CD14-positive monocyte (primary cell): ENCODE measurements at regions not wholly inside any gene's neighbourhood (a gene's known extent, or its start where the extent isn't known, plus 50 kb on each side); places are given as distances from the start of the nearest gene placed in this dataset.

Source experiments
- DNase-seq, 3 donors: peaks; one replicate each; pipeline ENCODE4 v3.0.0-alpha.2; 2011 to 2022
- H2AFZ ChIP-seq: 2 replicates; pipeline ENCODE4 v1.6.0; 2012; ENCODE audit warnings: mild to moderate bottlenecking, low read depth, low read length, inconsistent platforms; ENCODE audit not compliant: insufficient read depth, poor library complexity, severe bottlenecking
- H3K27ac ChIP-seq, 2 donors: 1 replicate in 1 of 2; 2 replicates in 1 of 2; pipeline ENCODE4 v1.5.1; 2012 to 2013; ENCODE audit warnings: low read length in 2 of 2, control low read depth in 1 of 2, inconsistent platforms in 1 of 2, low read depth in 1 of 2, mild to moderate bottlenecking in 1 of 2
- H3K27me3 ChIP-seq, 2 donors: one replicate each; pipeline versions ENCODE4 v1.6.0 to v1.6.1; 2011 to 2013; ENCODE audit warnings: low read length in 2 of 2; ENCODE audit not compliant: control insufficient read depth in 2 of 2, insufficient read depth in 2 of 2
- H3K36me3 ChIP-seq, 2 donors: replicated peaks in 1 of 2; 1 replicate in 1 of 2; 2 replicates in 1 of 2; pipeline versions ENCODE4 v1.5.1 to v1.6.1; 2012 to 2013; ENCODE audit warnings: low read length in 2 of 2, control low read depth in 1 of 2, inconsistent platforms in 1 of 2, mild to moderate bottlenecking in 1 of 2; ENCODE audit not compliant: insufficient read depth in 2 of 2, control insufficient read depth in 1 of 2
- H3K4me1 ChIP-seq, 2 donors: 1 replicate in 1 of 2; 2 replicates in 1 of 2; pipeline versions ENCODE4 v1.5.1 to v1.6.1; 2012 to 2013; ENCODE audit warnings: low read length in 2 of 2, control low read depth in 1 of 2, inconsistent platforms in 1 of 2, mild to moderate bottlenecking in 1 of 2, moderate library complexity in 1 of 2; ENCODE audit not compliant: insufficient read depth in 2 of 2, control insufficient read depth in 1 of 2
- H3K4me2 ChIP-seq: replicated peaks from 2 replicates; pipeline ENCODE3; 2012; ENCODE audit warnings: low read length, moderate library complexity, mild to moderate bottlenecking; ENCODE audit not compliant: poor library complexity, severe bottlenecking; ENCODE audit errors: extremely low read depth
- H3K4me3 ChIP-seq, 3 experiments: fragments of 200-600 bp in 1 of 3; sonication (generic) in 1 of 3; replicated peaks in 1 of 3; 1 replicate in 2 of 3; 2 replicates in 1 of 3; pipeline ENCODE4 v1.5.1; 2011 to 2013; ENCODE audit warnings: low read length in 3 of 3, mild to moderate bottlenecking in 3 of 3, control low read depth in 2 of 3, low read depth in 2 of 3, inconsistent platforms in 1 of 3, moderate library complexity in 1 of 3
- H3K79me2 ChIP-seq: 2 replicates; pipeline ENCODE4 v1.6.0; 2012; ENCODE audit warnings: mild to moderate bottlenecking, control low read depth, inconsistent platforms, low read length, moderate library complexity; ENCODE audit not compliant: insufficient read depth
- H3K9ac ChIP-seq: 2 replicates; pipeline ENCODE4 v1.6.0; 2017; ENCODE audit warnings: low read length, mild to moderate bottlenecking; ENCODE audit not compliant: insufficient read depth, poor library complexity, severe bottlenecking
- H3K9me3 ChIP-seq, 2 donors: replicated peaks in 1 of 2; 1 replicate in 1 of 2; 2 replicates in 1 of 2; pipeline versions ENCODE4 v1.5.1 to v1.6.1; 2012 to 2013; ENCODE audit warnings: low read length in 2 of 2, control low read depth in 1 of 2; ENCODE audit not compliant: control insufficient read depth in 1 of 2, insufficient read depth in 1 of 2
- H4K20me1 ChIP-seq: 2 replicates; pipeline ENCODE4 v1.6.0; 2012; ENCODE audit warnings: mild to moderate bottlenecking, low read length, control low read depth, moderate library complexity; ENCODE audit not compliant: insufficient read depth
- H3K27ac Mint-ChIP-seq, 7 donors: one replicate each; pipeline ENCODE4 v1.8.0; 2020; ENCODE audit warnings: mild to moderate bottlenecking in 7 of 7, mixed read lengths in 7 of 7, moderate library complexity in 6 of 7, inconsistent platforms in 2 of 7
- H3K27me3 Mint-ChIP-seq, 3 donors: one replicate each; pipeline ENCODE4 v1.8.0; 2021 to 2022; ENCODE audit warnings: low read depth in 3 of 3, mild to moderate bottlenecking in 3 of 3, mixed read lengths in 3 of 3, moderate library complexity in 3 of 3, inconsistent platforms in 1 of 3
- H3K36me3 Mint-ChIP-seq, 2 donors: one replicate each; pipeline ENCODE4 v1.8.0; 2020; ENCODE audit warnings: mixed read lengths in 2 of 2, inconsistent platforms in 1 of 2, mild to moderate bottlenecking in 1 of 2
- H3K4me1 Mint-ChIP-seq: one replicate; pipeline ENCODE4 v1.8.0; 2020; ENCODE audit warnings: mild to moderate bottlenecking, mixed read lengths
- H3K4me3 Mint-ChIP-seq, 2 donors: one replicate each; pipeline ENCODE4 v1.8.0; 2020; ENCODE audit warnings: mild to moderate bottlenecking in 2 of 2, mixed read lengths in 2 of 2, moderate library complexity in 1 of 2
- H3K9me3 Mint-ChIP-seq, 7 donors: one replicate each; pipeline ENCODE4 v1.8.0; 2020 to 2022; ENCODE audit warnings: mixed read lengths in 7 of 7, mild to moderate bottlenecking in 6 of 7, moderate library complexity in 6 of 7, inconsistent platforms in 2 of 7
- CTCF ChIP-seq: fragments of 200-600 bp; IDR thresholded peaks from one replicate; pipeline ENCODE4 v1.8.0; 2022; ENCODE audit warnings: antibody characterized with exemption, mild to moderate bottlenecking
- WGBS: methylation state at CpG from one replicate; pipeline ENCODE4 v1.1.5; 2013; ENCODE audit warnings: missing lambda C conversion rate; ENCODE audit not compliant: insufficient coverage; 5-methylcytosine and 5-hydroxymethylcytosine counted together
- intact Hi-C, 2 donors: fragments of 100-400 bp; cut with micrococcal nuclease; formaldehyde crosslinking; loops; one replicate each; pipeline versions ENCODE4 v1.15.0 to v1.15.1; 2023

GRCh38 chr2:2716771-2717170 is 385.7 kb upstream of the MYT1L start:
- Mint-ChIP-seq H3K9me3 (peaks cover 0 to 7% (median 1%) of the 10 kb centered on the region in 7 donors), H3K4me3 (peak overlapping the region in 1 of 2 donors; percentile 56), H3K27me3 (peaks cover 55 to 79% (median 62%) of the 10 kb centered on the region in 3 donors), H3K4me1 (peaks cover 19% of the 10 kb centered on the region), H3K36me3 (no peaks in the 10 kb centered on the region), H3K27ac (no peak overlapping the region)
- no peak for DNase-seq
- Histone ChIP-seq H4K20me1 (no peaks in the 10 kb centered on the region), H3K79me2 (no peaks in the 10 kb centered on the region), H3K9me3 (no peaks in the 10 kb centered on the region), H3K36me3 (no peaks in the 10 kb centered on the region), H3K4me1 (peaks cover 11 to 21% of the 10 kb centered on the region in 2 donors), H3K27me3 (peaks cover 2 to 46% of the 10 kb centered on the region in 2 donors), H3K4me2 (no peak overlapping the region), H3K4me3 (no peak overlapping the region), H3K9ac (no peak overlapping the region), H2AFZ (no peak overlapping the region), H3K27ac (no peak overlapping the region)
- intact Hi-C loops: no loop called here
- no peak for TF ChIP-seq CTCF
- 92% methylated on average over 8 of the region's 11 CpGs for WGBS

- Histone ChIP-seq H3K4me3 (no peak overlapping the region), H2AFZ (no peak overlapping the region), H3K4me1 (peaks cover 14 to 25% of the 10 kb centered on the region in 2 donors), H3K27me3 (peaks cover 2 to 59% of the 10 kb centered on the region in 2 donors), H3K27ac (no peak overlapping the region), H3K36me3 (no peaks in the 10 kb centered on the region), H3K79me2 (no peaks in the 10 kb centered on the region), H4K20me1 (no peaks in the 10 kb centered on the region), H3K4me2 (no peak overlapping the region), H3K9ac (no peak overlapping the region), H3K9me3 (no peaks in the 10 kb centered on the region)
- WGBS: 93% methylated on average over 10 of the region's 18 CpGs
- intact Hi-C loops: no loop called here
- DNase-seq: no peak
- Mint-ChIP-seq H3K36me3 (no peaks in the 10 kb centered on the region), H3K27me3 (peaks cover 64 to 85% (median 70%) of the 10 kb centered on the region in 3 donors), H3K27ac (no peak overlapping the region), H3K4me1 (peaks cover 22% of the 10 kb centered on the region), H3K9me3 (peaks cover 0 to 8% (median 1%) of the 10 kb centered on the region in 7 donors), H3K4me3 (peak overlapping the region in 1 of 2 donors; percentile 33)
- no peak for TF ChIP-seq CTCF
These were observed 384.2 kb upstream of the MYT1L start for GRCh38 chr2:2715036-2715818.
